HepG2 (cell line): ENCODE measurements at regions not wholly inside any gene's neighbourhood (a gene's known extent, or its start where the extent isn't known, plus 50 kb on each side); places are given as distances from the start of the nearest gene placed in this dataset.

ENCODE experiments used
- ATAC-seq: fragments of 200-7000 bp; cut with Tn5 transposase; 3 replicates; pipeline ENCODE4 v1.9.1; 2020; ENCODE audit warnings: mild to moderate bottlenecking, moderate library complexity
- BruUV-seq: library from RNA; stranded (reverse); fragments of 400-500 nt; replicated peaks from 2 replicates; lab custom pipeline; 2021; lab: Mats Ljungman, UMichigan
- CTCF ChIA-PET: fragments of 300-600 bp; formaldehyde crosslinking; extraction: SDS; loops from one replicate; lab custom pipeline; 2021; ENCODE audit warnings: low total read pairs, inconsistent platforms, low intra/inter-chr PET ratio; lab: Yijun Ruan, JAX
- POLR2A ChIA-PET: fragments of 350-600 bp; sonication (Branson Sonifier 250); formaldehyde crosslinking; loops from one replicate; lab custom pipeline; 2020; ENCODE audit warnings: antibody characterized with exemption, inconsistent platforms; lab: Yijun Ruan, JAX
- DNase-seq: peaks from one replicate; pipeline ENCODE4 v3.0.0-alpha.2; 2015; ENCODE audit warnings: low spot score
- FAIRE-seq: peaks from 3 replicates; lab custom pipeline; 2011; peaks lifted over from hg19 to GRCh38; lab: Jason Lieb, UNC
- H2AFZ ChIP-seq: one replicate; pipeline ENCODE4 v1.6.1; 2011; ENCODE audit warnings: low read length, inconsistent platforms
- H3K27ac ChIP-seq: fragments of 300-600 bp; 3 replicates; pipeline ENCODE4 v1.8.0; 2011; ENCODE audit warnings: mixed run types, mild to moderate bottlenecking, mixed read lengths, low read length, inconsistent platforms; ENCODE audit not compliant: insufficient read depth; ENCODE audit errors: extremely low read length
- H3K27me3 ChIP-seq, 2 experiments: fragments of 200-600 bp in 1 of 2; 2 replicates in 1 of 2; 3 replicates in 1 of 2; pipeline versions ENCODE4 v1.6.0 to v1.8.0; 2011; ENCODE audit warnings: low read length in 2 of 2, mild to moderate bottlenecking in 2 of 2, moderate library complexity in 2 of 2, inconsistent platforms in 1 of 2; ENCODE audit not compliant: insufficient read depth in 2 of 2, control insufficient read depth in 1 of 2
- H3K36me3 ChIP-seq, 2 experiments: fragments of 200-600 bp in 1 of 2; replicated peaks in 1 of 2; 2 replicates in 1 of 2; 3 replicates in 1 of 2; pipeline versions ENCODE4 v1.5.1 to v1.8.0; 2011; ENCODE audit warnings: low read length in 2 of 2, inconsistent platforms in 1 of 2; ENCODE audit not compliant: insufficient read depth in 2 of 2, control insufficient read depth in 1 of 2
- H3K4me1 ChIP-seq: 2 replicates; pipeline ENCODE4 v1.5.1; 2012; ENCODE audit warnings: low read length, inconsistent platforms; ENCODE audit not compliant: insufficient read depth
- H3K4me2 ChIP-seq: 2 replicates; pipeline ENCODE4 v1.6.0; 2011; ENCODE audit warnings: low read depth, low read length, inconsistent platforms
- H3K4me3 ChIP-seq, 3 experiments: fragments of 200-600 bp in 1 of 3; sonication (generic), shearing (Covaris generic) in 1 of 3; replicated peaks in 1 of 3; 2 replicates each; pipeline ENCODE4 v1.5.1; 2011 to 2016; ENCODE audit warnings: low read length in 3 of 3, inconsistent platforms in 2 of 3, low read depth in 2 of 3, mild to moderate bottlenecking in 2 of 3, control low read depth in 1 of 3, mixed read lengths in 1 of 3; ENCODE audit not compliant: insufficient read depth in 1 of 3
- H3K79me2 ChIP-seq: one replicate; pipeline ENCODE4 v1.6.1; 2011; ENCODE audit warnings: low read length, inconsistent platforms; ENCODE audit not compliant: insufficient read depth
- H3K9ac ChIP-seq: 2 replicates; pipeline ENCODE4 v1.6.0; 2011; ENCODE audit warnings: mild to moderate bottlenecking, low read depth, low read length, inconsistent platforms; ENCODE audit not compliant: insufficient read depth
- H3K9me3 ChIP-seq: 2 replicates; pipeline ENCODE4 v1.5.1; 2012; ENCODE audit warnings: mild to moderate bottlenecking, low read length
- H4K20me1 ChIP-seq: 2 replicates; pipeline ENCODE4 v1.6.0; 2011; ENCODE audit warnings: inconsistent platforms, mild to moderate bottlenecking, low read length, moderate library complexity; ENCODE audit not compliant: insufficient read depth
- CSRNP1 ChIP-seq: sonication (generic); formaldehyde crosslinking; IDR thresholded peaks from 2 replicates; pipeline ENCODE4 v1.8.1; 2023; ENCODE audit warnings: mild to moderate bottlenecking, missing genetic modification reagents
- EEA1 ChIP-seq: sonication (generic); formaldehyde crosslinking; IDR thresholded peaks from 2 replicates; pipeline ENCODE4 v1.5.1; 2020; ENCODE audit warnings: mild to moderate bottlenecking, missing genetic modification reagents, borderline replicate concordance
- MEIS1 ChIP-seq: sonication (generic); formaldehyde crosslinking; IDR thresholded peaks from 2 replicates; pipeline ENCODE4 v1.9.0; 2021; ENCODE audit warnings: mild to moderate bottlenecking, missing genetic modification reagents, moderate library complexity, borderline replicate concordance
- MXD4 ChIP-seq: IDR thresholded peaks from 2 replicates; pipeline ENCODE4 v1.6.1; 2016; ENCODE audit warnings: mild to moderate bottlenecking, missing biosample characterization, missing genetic modification reagents
- NFE2L1 ChIP-seq: sonication (generic); formaldehyde crosslinking; IDR thresholded peaks from 2 replicates; pipeline ENCODE4 v1.4.0; 2020; ENCODE audit warnings: missing genetic modification reagents, mild to moderate bottlenecking, borderline replicate concordance
- SPEN ChIP-seq: sonication (generic); formaldehyde crosslinking; IDR thresholded peaks from 2 replicates; pipeline ENCODE4 v1.5.1; 2020; ENCODE audit warnings: low read depth, mild to moderate bottlenecking, missing genetic modification reagents
- SRY ChIP-seq: sonication (generic); formaldehyde crosslinking; IDR thresholded peaks from 2 replicates; pipeline ENCODE4 v1.8.0; 2022; ENCODE audit warnings: mild to moderate bottlenecking, missing genetic modification reagents
- TAF1 ChIP-seq: sonication (generic); formaldehyde crosslinking; IDR thresholded peaks from 2 replicates; pipeline ENCODE4 v1.4.0; 2020; ENCODE audit warnings: missing genetic modification reagents
- YEATS2 ChIP-seq: sonication (generic); formaldehyde crosslinking; IDR thresholded peaks from 2 replicates; pipeline ENCODE4 v1.4.0; 2020; ENCODE audit warnings: missing genetic modification reagents, borderline replicate concordance
- ZMAT5 ChIP-seq: sonication (generic); formaldehyde crosslinking; IDR thresholded peaks from 2 replicates; pipeline ENCODE4 v1.5.0; 2020; ENCODE audit warnings: mild to moderate bottlenecking, low read depth, missing genetic modification reagents, borderline replicate concordance
- ZNF282 ChIP-seq: fragments of 450-650 bp; IDR thresholded peaks from 2 replicates; pipeline ENCODE4 v1.6.1; 2018; ENCODE audit not compliant: partially characterized antibody
- ZNF333 ChIP-seq: sonication (generic); formaldehyde crosslinking; IDR thresholded peaks from 2 replicates; pipeline ENCODE4 v1.4.0; 2020; ENCODE audit warnings: mild to moderate bottlenecking, missing genetic modification reagents, borderline replicate concordance
- ZNF746 ChIP-seq: sonication (generic); formaldehyde crosslinking; IDR thresholded peaks from 2 replicates; pipeline ENCODE4 v1.8.0; 2022; ENCODE audit warnings: mild to moderate bottlenecking, missing genetic modification reagents
- WGBS: methylation state at CpG from one replicate; pipeline ENCODE4 v1.1.6; 2017; ENCODE audit warnings: low lambda C conversion rate; 5-methylcytosine and 5-hydroxymethylcytosine counted together
- in situ Hi-C: cut with HindIII; loops from 2 replicates; pipeline ENCODE4 v1.10.0; 2017; ENCODE audit warnings: low pct_unique_long_range_greater_than_20kb; ENCODE audit not compliant: extremely low pct_ligation_motif_present
- intact Hi-C: fragments of 100-400 bp; cut with micrococcal nuclease; formaldehyde crosslinking; loops from one replicate; pipeline ENCODE4 v1.10.0; 2022; ENCODE audit not compliant: unreplicated experiment
- TF ChIP-seq, protein P1 (sequence below): IDR thresholded peaks from 2 replicates; pipeline ENCODE4 v1.6.1; 2018; ENCODE audit warnings: missing genetic modification reagents
- TF ChIP-seq, protein P2 (sequence below): sonication (generic); formaldehyde crosslinking; IDR thresholded peaks from 2 replicates; pipeline ENCODE4 v1.9.0; 2021; ENCODE audit warnings: missing genetic modification reagents, mild to moderate bottlenecking, borderline replicate concordance
- TF ChIP-seq, protein P3 (sequence below): sonication (generic); formaldehyde crosslinking; IDR thresholded peaks from 2 replicates; pipeline ENCODE4 v1.5.0; 2020; ENCODE audit warnings: mild to moderate bottlenecking, missing genetic modification reagents

- FAIRE-seq, result no peak
- in situ Hi-C loops, result no loop called here
- no peak for TF ChIP-seq MEIS1 (CRISPR knock-in tag)
- TF ChIP-seq ZNF282, result no peak
- TF ChIP-seq YEATS2 (CRISPR knock-in tag), result no peak
- no peak for TF ChIP-seq CSRNP1 (CRISPR knock-in tag)
- TF ChIP-seq ZNF333 (CRISPR knock-in tag), result no peak
- TF ChIP-seq, protein P1, sequence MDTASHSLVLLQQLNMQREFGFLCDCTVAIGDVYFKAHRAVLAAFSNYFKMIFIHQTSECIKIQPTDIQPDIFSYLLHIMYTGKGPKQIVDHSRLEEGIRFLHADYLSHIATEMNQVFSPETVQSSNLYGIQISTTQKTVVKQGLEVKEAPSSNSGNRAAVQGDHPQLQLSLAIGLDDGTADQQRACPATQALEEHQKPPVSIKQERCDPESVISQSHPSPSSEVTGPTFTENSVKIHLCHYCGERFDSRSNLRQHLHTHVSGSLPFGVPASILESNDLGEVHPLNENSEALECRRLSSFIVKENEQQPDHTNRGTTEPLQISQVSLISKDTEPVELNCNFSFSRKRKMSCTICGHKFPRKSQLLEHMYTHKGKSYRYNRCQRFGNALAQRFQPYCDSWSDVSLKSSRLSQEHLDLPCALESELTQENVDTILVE (CRISPR knock-in tag), result no peak
- TF ChIP-seq TAF1 (CRISPR knock-in tag), result no peak
- no peak for TF ChIP-seq MXD4 (CRISPR knock-in tag)
- no peak for TF ChIP-seq NFE2L1 (CRISPR knock-in tag)
- TF ChIP-seq, protein P2, sequence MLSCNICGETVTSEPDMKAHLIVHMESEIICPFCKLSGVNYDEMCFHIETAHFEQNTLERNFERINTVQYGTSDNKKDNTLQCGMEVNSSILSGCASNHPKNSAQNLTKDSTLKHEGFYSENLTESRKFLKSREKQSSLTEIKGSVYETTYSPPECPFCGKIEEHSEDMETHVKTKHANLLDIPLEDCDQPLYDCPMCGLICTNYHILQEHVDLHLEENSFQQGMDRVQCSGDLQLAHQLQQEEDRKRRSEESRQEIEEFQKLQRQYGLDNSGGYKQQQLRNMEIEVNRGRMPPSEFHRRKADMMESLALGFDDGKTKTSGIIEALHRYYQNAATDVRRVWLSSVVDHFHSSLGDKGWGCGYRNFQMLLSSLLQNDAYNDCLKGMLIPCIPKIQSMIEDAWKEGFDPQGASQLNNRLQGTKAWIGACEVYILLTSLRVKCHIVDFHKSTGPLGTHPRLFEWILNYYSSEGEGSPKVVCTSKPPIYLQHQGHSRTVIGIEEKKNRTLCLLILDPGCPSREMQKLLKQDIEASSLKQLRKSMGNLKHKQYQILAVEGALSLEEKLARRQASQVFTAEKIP (CRISPR knock-in tag), result no peak
- no peak for TF ChIP-seq SPEN (CRISPR knock-in tag)
- no peak for TF ChIP-seq ZNF746 (CRISPR knock-in tag)
- no peak for TF ChIP-seq SRY (CRISPR knock-in tag)
- TF ChIP-seq EEA1 (CRISPR knock-in tag), result no peak
- no peak for TF ChIP-seq ZMAT5
- TF ChIP-seq, protein P3, sequence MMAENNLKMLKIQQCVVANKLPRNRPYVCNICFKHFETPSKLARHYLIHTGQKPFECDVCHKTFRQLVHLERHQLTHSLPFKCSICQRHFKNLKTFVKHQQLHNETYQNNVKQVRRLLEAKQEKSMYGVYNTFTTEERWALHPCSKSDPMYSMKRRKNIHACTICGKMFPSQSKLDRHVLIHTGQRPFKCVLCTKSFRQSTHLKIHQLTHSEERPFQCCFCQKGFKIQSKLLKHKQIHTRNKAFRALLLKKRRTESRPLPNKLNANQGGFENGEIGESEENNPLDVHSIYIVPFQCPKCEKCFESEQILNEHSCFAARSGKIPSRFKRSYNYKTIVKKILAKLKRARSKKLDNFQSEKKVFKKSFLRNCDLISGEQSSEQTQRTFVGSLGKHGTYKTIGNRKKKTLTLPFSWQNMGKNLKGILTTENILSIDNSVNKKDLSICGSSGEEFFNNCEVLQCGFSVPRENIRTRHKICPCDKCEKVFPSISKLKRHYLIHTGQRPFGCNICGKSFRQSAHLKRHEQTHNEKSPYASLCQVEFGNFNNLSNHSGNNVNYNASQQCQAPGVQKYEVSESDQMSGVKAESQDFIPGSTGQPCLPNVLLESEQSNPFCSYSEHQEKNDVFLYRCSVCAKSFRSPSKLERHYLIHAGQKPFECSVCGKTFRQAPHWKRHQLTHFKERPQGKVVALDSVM (CRISPR knock-in tag), result no peak
Observed at GRCh38 chr4:131408102-131408501, 1741.0 kb upstream of the PCDH10 start.

More at GRCh38 chr4:131408102-131408501, 1741.0 kb upstream of the PCDH10 start:
- Histone ChIP-seq H3K27me3 (no peaks in the 10 kb centered on the region), H4K20me1 (no peaks in the 10 kb centered on the region), H3K4me1 (no peaks in the 10 kb centered on the region), H3K36me3 (no peaks in the 10 kb centered on the region), H3K9me3 (no peaks in the 10 kb centered on the region; the same call in 1 of the 2 replicates), H3K79me2 (no peaks in the 10 kb centered on the region), H3K4me3 (no peak overlapping the region), H2AFZ (no peak overlapping the region), H3K27ac (no peak overlapping the region), H3K9ac (no peak overlapping the region), H3K4me2 (no peak overlapping the region)
- ATAC-seq (no peak), DNase-seq (no peak)
- 4% methylated on average over 7 of the region's 8 CpGs for WGBS
- CTCF ChIA-PET, result no interaction called here
- POLR2A ChIA-PET, result no interaction called here
- intact Hi-C loops, result no loop called here
- no TSS peak for BruUV-seq
